LNCaP clone FGC (cell line): ENCODE measurements at regions not wholly inside any gene's neighbourhood (a gene's known extent, or its start where the extent isn't known, plus 50 kb on each side); places are given as distances from the start of the nearest gene placed in this dataset.

ENCODE experiments used
- DNase-seq: peaks from one replicate; pipeline ENCODE4 v3.0.0-alpha.2; 2011; ENCODE audit warnings: low read depth
- H3K4me3 ChIP-seq: 2 replicates; pipeline ENCODE4 v1.5.1; 2011; ENCODE audit warnings: mild to moderate bottlenecking, low read depth, low read length, control low read depth
- TF ChIP-seq, protein P1 (sequence below): IDR thresholded peaks from 2 replicates; pipeline ENCODE4 v1.5.1; 2012; ENCODE audit warnings: mild to moderate bottlenecking; ENCODE audit not compliant: control insufficient read depth, insufficient read depth; ENCODE audit errors: extremely low read depth

DNA sequence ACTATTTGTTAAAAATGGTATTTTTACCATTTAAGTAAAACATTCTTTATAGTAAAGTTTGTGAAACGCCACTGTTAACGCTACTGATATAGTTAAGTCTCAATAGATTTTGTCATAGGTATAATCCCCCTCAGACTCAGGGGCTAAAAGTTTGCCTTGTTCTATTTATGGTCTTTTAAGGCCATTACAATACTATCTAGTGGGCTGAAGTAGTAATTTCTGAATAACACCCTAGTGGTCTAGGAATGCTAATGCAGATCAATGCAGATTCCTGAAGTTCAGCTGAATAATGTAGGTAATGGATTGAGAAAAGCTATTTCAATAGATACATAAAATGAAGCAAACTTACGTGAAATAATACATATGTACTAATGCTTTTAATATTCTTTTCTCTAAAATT, 989.3 kb upstream of the NOVA1 start:
- TF ChIP-seq, protein P1, sequence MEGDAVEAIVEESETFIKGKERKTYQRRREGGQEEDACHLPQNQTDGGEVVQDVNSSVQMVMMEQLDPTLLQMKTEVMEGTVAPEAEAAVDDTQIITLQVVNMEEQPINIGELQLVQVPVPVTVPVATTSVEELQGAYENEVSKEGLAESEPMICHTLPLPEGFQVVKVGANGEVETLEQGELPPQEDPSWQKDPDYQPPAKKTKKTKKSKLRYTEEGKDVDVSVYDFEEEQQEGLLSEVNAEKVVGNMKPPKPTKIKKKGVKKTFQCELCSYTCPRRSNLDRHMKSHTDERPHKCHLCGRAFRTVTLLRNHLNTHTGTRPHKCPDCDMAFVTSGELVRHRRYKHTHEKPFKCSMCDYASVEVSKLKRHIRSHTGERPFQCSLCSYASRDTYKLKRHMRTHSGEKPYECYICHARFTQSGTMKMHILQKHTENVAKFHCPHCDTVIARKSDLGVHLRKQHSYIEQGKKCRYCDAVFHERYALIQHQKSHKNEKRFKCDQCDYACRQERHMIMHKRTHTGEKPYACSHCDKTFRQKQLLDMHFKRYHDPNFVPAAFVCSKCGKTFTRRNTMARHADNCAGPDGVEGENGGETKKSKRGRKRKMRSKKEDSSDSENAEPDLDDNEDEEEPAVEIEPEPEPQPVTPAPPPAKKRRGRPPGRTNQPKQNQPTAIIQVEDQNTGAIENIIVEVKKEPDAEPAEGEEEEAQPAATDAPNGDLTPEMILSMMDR: no peak
- no peak overlapping the region for H3K4me3 ChIP-seq
- DNase-seq: no peak

DNA sequence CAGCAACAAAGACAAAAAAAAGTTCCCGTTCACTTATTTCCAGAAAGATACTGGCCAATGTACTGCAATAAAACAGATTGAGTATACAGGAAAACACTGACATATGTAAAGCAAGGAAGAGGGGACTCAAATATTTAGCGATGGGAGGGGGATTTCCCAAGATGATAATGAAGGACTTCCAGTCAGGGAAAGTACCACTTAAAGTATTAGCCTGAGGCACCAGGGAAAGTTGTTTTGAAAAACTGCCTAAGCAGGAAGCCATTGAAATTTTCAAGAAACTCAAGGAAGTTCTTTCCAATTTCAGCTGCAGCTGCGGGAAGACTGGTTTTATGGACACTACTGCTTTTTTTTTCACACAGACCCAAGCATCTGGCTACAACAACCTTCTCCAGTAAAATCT, 1007.4 kb upstream of the NOVA1 start:
- no peak for DNase-seq
- H3K4me3 ChIP-seq: no peak overlapping the region

DNA sequence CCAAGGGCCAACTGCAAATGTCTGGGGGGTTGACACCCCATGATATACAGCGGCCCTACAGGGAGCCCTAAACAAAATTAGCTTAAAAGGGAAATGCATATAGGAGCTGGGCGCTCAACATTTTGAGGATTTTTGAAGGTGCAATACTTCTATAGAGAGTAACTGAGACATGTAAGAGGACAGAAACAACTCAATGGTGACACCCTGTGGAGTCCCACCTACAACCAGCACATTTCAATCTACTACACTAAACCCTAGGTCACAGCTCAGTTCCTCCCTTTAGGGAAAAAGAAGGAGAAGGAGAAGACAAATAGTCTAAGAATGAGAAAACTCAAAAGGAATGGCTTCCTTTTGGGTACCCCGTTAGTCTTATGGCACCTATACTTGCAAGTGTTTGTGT, 1010.5 kb upstream of the NOVA1 start:
- H3K4me3 ChIP-seq: no peak overlapping the region
- TF ChIP-seq, protein P1: 0 out of 2 replicates have a peak, but pooled peaks have one; percentile 6
- DNase-seq: no peak

More for the DNA sequence above, 1007.4 kb upstream of the NOVA1 start:
- TF ChIP-seq, protein P1: no peak

DNA sequence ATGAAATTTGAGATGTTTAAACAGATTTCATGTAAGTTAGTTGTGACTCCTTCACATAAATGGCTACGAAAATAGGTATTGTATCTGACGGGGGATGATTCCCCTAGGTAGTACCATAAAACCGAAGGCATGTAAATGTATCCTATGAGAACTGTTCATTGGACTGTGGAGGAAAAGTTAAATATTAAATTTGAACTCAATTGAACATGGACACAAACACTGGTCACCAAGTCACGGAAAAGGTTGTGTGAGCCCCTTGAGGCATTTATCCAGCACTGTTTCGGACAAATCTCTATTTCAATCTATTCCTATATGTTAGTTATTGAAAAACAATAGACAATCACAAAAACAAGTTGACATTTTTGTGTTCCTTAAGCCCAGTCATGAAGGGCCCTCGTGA, 1014.3 kb upstream of the NOVA1 start:
- TF ChIP-seq, protein P1: no peak
- DNase-seq: no peak
- H3K4me3 ChIP-seq: no peak overlapping the region

DNA sequence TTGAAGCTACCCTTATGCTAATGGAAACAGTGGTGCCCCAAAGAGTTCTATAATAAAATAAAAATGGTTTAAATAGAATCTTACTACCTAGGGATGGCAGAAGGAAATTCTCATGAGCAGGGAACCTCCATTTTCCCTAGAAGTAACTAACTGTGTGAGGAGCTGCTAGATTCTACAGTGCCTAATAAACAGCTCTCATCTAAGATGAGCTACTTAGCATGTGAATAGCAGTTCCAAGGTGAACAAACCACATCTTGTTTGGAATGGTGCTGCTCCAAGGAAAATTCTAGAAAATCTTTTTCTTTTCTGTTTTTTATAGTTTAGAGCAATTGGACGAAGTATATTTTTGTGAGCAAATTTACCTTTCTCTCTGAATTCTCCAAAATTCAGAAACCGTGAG, 1015.3 kb upstream of the NOVA1 start:
- H3K4me3 ChIP-seq: no peak overlapping the region
- TF ChIP-seq, protein P1: no peak
- no peak for DNase-seq

DNA sequence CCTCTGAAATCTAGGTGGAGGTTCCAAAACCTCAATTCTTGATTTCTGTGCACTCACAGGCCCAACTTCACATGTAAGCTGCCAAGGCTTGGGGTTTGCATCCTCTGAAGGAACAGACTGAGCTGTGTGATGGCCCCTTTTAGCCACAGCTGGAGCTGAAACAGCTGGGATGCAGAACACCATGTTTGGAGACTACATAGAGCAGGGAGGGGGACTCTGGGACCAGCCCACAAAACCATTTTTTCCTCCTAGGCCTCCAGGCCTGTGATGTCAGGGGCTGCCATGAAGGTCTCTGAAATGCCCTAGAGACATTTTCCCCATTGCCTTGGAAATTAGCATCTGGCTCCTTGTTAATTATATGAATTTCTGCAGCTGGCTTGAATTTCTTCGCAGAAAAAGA, 1025.9 kb upstream of the NOVA1 start:
- TF ChIP-seq, protein P1: no peak
- no peak for DNase-seq

More for the DNA sequence above, 1025.9 kb upstream of the NOVA1 start:
- no peak overlapping the region for H3K4me3 ChIP-seq
